Peyer's patch (tissue), 4 donors: ENCODE measurements at regions not wholly inside any gene's neighbourhood (a gene's known extent, or its start where the extent isn't known, plus 50 kb on each side); places are given as distances from the start of the nearest gene placed in this dataset.

ENCODE experiments used
- POLR2A ChIP-seq, 2 donors: fragments of 450-650 bp; IDR thresholded peaks; one replicate each; pipeline ENCODE4 v1.5.1; 2017; ENCODE audit warnings: antibody characterized with exemption in 2 of 2, mild to moderate bottlenecking in 2 of 2, moderate library complexity in 2 of 2
- TF ChIP-seq, protein P1 (sequence below), 6 experiments: fragments of 450-650 bp in 4 of 6; fragments of 200-600 bp in 2 of 6; sonication (generic) in 1 of 6; IDR thresholded peaks; one replicate each; pipeline ENCODE4 v1.5.1; 2017 to 2019; ENCODE audit warnings: antibody characterized with exemption in 6 of 6, mild to moderate bottlenecking in 3 of 6, moderate library complexity in 1 of 6

DNA sequence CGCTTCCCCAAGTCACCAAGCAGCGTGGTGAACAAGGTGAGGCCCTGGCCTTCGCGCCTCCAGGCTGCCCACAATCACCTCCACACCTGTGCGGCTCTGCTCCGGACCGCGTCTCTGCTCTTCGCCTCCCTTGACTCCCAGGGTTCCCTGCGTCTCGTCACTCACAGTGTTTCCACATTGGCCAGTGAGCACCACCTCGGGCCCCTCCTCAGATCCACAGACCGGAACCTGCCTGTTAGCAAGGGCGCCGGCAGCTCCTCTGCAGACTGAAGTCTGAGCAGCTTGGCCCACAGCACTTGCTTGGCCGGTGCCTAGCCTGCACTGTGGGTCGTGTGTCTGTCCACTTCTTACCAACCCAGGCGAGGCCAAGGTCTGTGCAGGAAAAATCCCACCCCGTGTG is 155.3 kb upstream of the ALKAL2 start:
- TF ChIP-seq, protein P1, sequence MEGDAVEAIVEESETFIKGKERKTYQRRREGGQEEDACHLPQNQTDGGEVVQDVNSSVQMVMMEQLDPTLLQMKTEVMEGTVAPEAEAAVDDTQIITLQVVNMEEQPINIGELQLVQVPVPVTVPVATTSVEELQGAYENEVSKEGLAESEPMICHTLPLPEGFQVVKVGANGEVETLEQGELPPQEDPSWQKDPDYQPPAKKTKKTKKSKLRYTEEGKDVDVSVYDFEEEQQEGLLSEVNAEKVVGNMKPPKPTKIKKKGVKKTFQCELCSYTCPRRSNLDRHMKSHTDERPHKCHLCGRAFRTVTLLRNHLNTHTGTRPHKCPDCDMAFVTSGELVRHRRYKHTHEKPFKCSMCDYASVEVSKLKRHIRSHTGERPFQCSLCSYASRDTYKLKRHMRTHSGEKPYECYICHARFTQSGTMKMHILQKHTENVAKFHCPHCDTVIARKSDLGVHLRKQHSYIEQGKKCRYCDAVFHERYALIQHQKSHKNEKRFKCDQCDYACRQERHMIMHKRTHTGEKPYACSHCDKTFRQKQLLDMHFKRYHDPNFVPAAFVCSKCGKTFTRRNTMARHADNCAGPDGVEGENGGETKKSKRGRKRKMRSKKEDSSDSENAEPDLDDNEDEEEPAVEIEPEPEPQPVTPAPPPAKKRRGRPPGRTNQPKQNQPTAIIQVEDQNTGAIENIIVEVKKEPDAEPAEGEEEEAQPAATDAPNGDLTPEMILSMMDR (IDR thresholded peaks at IDR 0.05), result no peak
- TF ChIP-seq POLR2A (IDR thresholded peaks at IDR 0.05), result no peak
